Muscle of arm (tissue), 1 donor: ENCODE measurements at regions not wholly inside any gene's neighbourhood (a gene's known extent, or its start where the extent isn't known, plus 50 kb on each side); places are given as distances from the start of the nearest gene placed in this dataset.

Experiments
- DNase-seq: peaks from one replicate; pipeline ENCODE4 v3.0.0-alpha.2; 2013

- no peak for DNase-seq
Observed at GRCh38 chr4:54545663-54546424, 111.9 kb upstream of the KIT start.

GRCh38 chr4:54547299-54548097 lies 110.3 kb upstream of the KIT start:
- no peak for DNase-seq

GRCh38 chr4:54548098-54548620 lies 109.6 kb upstream of the KIT start:
- no peak for DNase-seq

- DNase-seq: no peak
Observed at GRCh38 chr4:54548831-54549460, 108.8 kb upstream of the KIT start.

- no peak for DNase-seq
Observed at GRCh38 chr4:54550395-54551171, 107.2 kb upstream of the KIT start.

GRCh38 chr4:54553001-54553400 lies 104.8 kb upstream of the KIT start:
- no peak for DNase-seq

- no peak for DNase-seq
Observed at GRCh38 chr4:54554339-54554990, 103.3 kb upstream of the KIT start.

- DNase-seq: no peak
Observed at GRCh38 chr4:54556051-54556450, 101.7 kb upstream of the KIT start.

- DNase-seq: no peak
Observed at GRCh38 chr4:54556587-54556986, 101.2 kb upstream of the KIT start.

- DNase-seq: no peak
Observed at GRCh38 chr4:54558889-54559677, 98.7 kb upstream of the KIT start.

GRCh38 chr4:54560513-54560912 lies 97.2 kb upstream of the KIT start:
- DNase-seq: no peak

GRCh38 chr4:54561940-54562339 lies 95.8 kb upstream of the KIT start:
- no peak for DNase-seq

- no peak for DNase-seq
Observed at GRCh38 chr4:54566608-54567007, 91.1 kb upstream of the KIT start.

GRCh38 chr4:54567327-54567726 lies 90.4 kb upstream of the KIT start:
- DNase-seq: no peak

GRCh38 chr4:54568184-54568583 lies 89.6 kb upstream of the KIT start:
- no peak for DNase-seq

- no peak for DNase-seq
Observed at GRCh38 chr4:54570822-54571221, 86.9 kb upstream of the KIT start.

GRCh38 chr4:54571293-54572151 lies 86.2 kb upstream of the KIT start:
- no peak for DNase-seq

GRCh38 chr4:54572152-54572542 lies 85.6 kb upstream of the KIT start:
- no peak for DNase-seq

GRCh38 chr4:54574500-54574899 lies 83.3 kb upstream of the KIT start:
- DNase-seq: no peak
